Right renal pelvis (tissue), 4 donors: ENCODE measurements at regions not wholly inside any gene's neighbourhood (a gene's known extent, or its start where the extent isn't known, plus 50 kb on each side); places are given as distances from the start of the nearest gene placed in this dataset.

Experiments used
- DNase-seq, 4 donors: peaks; one replicate each; pipeline ENCODE4 v3.0.0-alpha.2; 2013; ENCODE audit warnings: low read depth in 4 of 4, low spot score in 3 of 4, missing footprints in 1 of 4

- DNase-seq = no peak
Observed at GRCh38 chr11:80844110-80844819, 1403.4 kb upstream of the TENM4 start.

- no peak for DNase-seq
Observed at GRCh38 chr11:80843266-80843974, 1402.6 kb upstream of the TENM4 start.

- no peak for DNase-seq
Observed at GRCh38 chr11:80842246-80842645, 1401.4 kb upstream of the TENM4 start.

GRCh38 chr11:80841675-80842074 lies 1400.8 kb upstream of the TENM4 start:
- no peak for DNase-seq

- DNase-seq = no peak
Observed at GRCh38 chr11:80838153-80838552, 1397.3 kb upstream of the TENM4 start.

- no peak for DNase-seq
Observed at GRCh38 chr11:80837051-80837450, 1396.2 kb upstream of the TENM4 start.

GRCh38 chr11:80831374-80831773 lies 1390.5 kb upstream of the TENM4 start:
- DNase-seq = no peak

- DNase-seq = no peak
Observed at GRCh38 chr11:80827781-80828180, 1387.0 kb upstream of the TENM4 start.

GRCh38 chr11:80826808-80827207 lies 1386.0 kb upstream of the TENM4 start:
- no peak for DNase-seq

- no peak for DNase-seq
Observed at GRCh38 chr11:80822308-80822707, 1381.5 kb upstream of the TENM4 start.

- no peak for DNase-seq
Observed at GRCh38 chr11:80819271-80819670, 1378.4 kb upstream of the TENM4 start.

- no peak for DNase-seq
Observed at GRCh38 chr11:80816966-80817365, 1376.1 kb upstream of the TENM4 start.

GRCh38 chr11:80816454-80816847 lies 1375.6 kb upstream of the TENM4 start:
- DNase-seq = no peak

- no peak for DNase-seq
Observed at GRCh38 chr11:80815752-80816453, 1375.1 kb upstream of the TENM4 start.

GRCh38 chr11:80814813-80815212 lies 1374.0 kb upstream of the TENM4 start:
- DNase-seq = no peak

- DNase-seq = no peak
Observed at GRCh38 chr11:80810695-80811094, 1369.9 kb upstream of the TENM4 start.

- DNase-seq = no peak
Observed at GRCh38 chr11:80798174-80798573, 1357.3 kb upstream of the TENM4 start.

GRCh38 chr11:80783561-80783960 lies 1342.7 kb upstream of the TENM4 start:
- no peak for DNase-seq

GRCh38 chr11:80782135-80782885 lies 1341.5 kb upstream of the TENM4 start:
- DNase-seq = no peak

GRCh38 chr11:80779905-80780605 lies 1339.2 kb upstream of the TENM4 start:
- no peak for DNase-seq
